ENCODE measurements at regions not wholly inside any gene's neighbourhood (a gene's known extent, or its start where the extent isn't known, plus 50 kb on each side); places are given as distances from the start of the nearest gene placed in this dataset.

- H3K4me1 Mint-ChIP-seq (ENCODE audit: low read depth) = no peaks in the 10 kb centered on the region
- H3K4me3 Mint-ChIP-seq = no peak overlapping the region
- no peak overlapping the region for H3K4me3 ChIP-seq (ENCODE audit: low read length)
- no peaks in the 10 kb centered on the region for H3K36me3 Mint-ChIP-seq (ENCODE audit: low read depth)
- H3K27ac ChIP-seq (ENCODE audit: low read depth in 1 of 2, low read length in 2 of 2) = no peak overlapping the region
- no peaks in the 10 kb centered on the region for H3K4me1 ChIP-seq (ENCODE audit: insufficient read depth, low read length)
- no peak for ATAC-seq (ENCODE audit: poor library complexity)
- H3K27me3 ChIP-seq (ENCODE audit: control insufficient read depth in 1 of 2, insufficient read depth in 2 of 2, low read length in 2 of 2) = peaks cover 0 to 2% of the 10 kb centered on the region in 2 experiments
- intact Hi-C loops (cut with DNase I, micrococcal nuclease) = no loop called here
- H3K9me3 ChIP-seq (ENCODE audit: control insufficient read depth in 1 of 2, insufficient read depth in 1 of 2, low read length in 2 of 2) = peaks cover 0 to 7% of the 10 kb centered on the region in 2 experiments
- no peak for DNase-seq
- H3K36me3 ChIP-seq (ENCODE audit: insufficient read depth, low read length) = no peaks in the 10 kb centered on the region
- H3K27me3 Mint-ChIP-seq = peaks cover under 1% of the 10 kb centered on the region
- TF ChIP-seq CTCF (IDR thresholded peaks at IDR 0.05) = no peak
- POLR2A ChIA-PET = no interaction called here
- CTCF ChIA-PET = no interaction called here
- no peaks in the 10 kb centered on the region for H3K9me3 Mint-ChIP-seq
- no peak overlapping the region for H3K27ac Mint-ChIP-seq
These were observed 223.7 kb downstream of the CXCL12 start for GRCh38 chr10:44161184-44161583.

GRCh38 chr10:44157574-44157973 is 227.3 kb downstream of the CXCL12 start:
- TF ChIP-seq CTCF (IDR thresholded peaks at IDR 0.05) = no peak
- H3K9me3 Mint-ChIP-seq = no peaks in the 10 kb centered on the region
- H3K4me3 ChIP-seq (ENCODE audit: low read length) = no peak overlapping the region
- H3K27ac Mint-ChIP-seq = no peak overlapping the region
- H3K27ac ChIP-seq (ENCODE audit: low read depth in 1 of 2, low read length in 2 of 2) = no peak overlapping the region
- H3K27me3 ChIP-seq (ENCODE audit: control insufficient read depth in 1 of 2, insufficient read depth in 2 of 2, low read length in 2 of 2) = peaks cover 0 to 2% of the 10 kb centered on the region in 2 experiments
- no peaks in the 10 kb centered on the region for H3K4me1 ChIP-seq (ENCODE audit: insufficient read depth, low read length)
- H3K4me3 Mint-ChIP-seq = no peak overlapping the region
- intact Hi-C loops (cut with DNase I, micrococcal nuclease) = no loop called here
- H3K4me1 Mint-ChIP-seq (ENCODE audit: low read depth) = no peaks in the 10 kb centered on the region
- H3K27me3 Mint-ChIP-seq = peaks cover under 1% of the 10 kb centered on the region
- H3K36me3 Mint-ChIP-seq (ENCODE audit: low read depth) = no peaks in the 10 kb centered on the region
- no peak for ATAC-seq (ENCODE audit: poor library complexity)
- peaks cover 0 to 7% of the 10 kb centered on the region in 2 experiments for H3K9me3 ChIP-seq (ENCODE audit: control insufficient read depth in 1 of 2, insufficient read depth in 1 of 2, low read length in 2 of 2)
- DNase-seq = no peak
- ChIA-PET POLR2A (no interaction called here), CTCF (no interaction called here)
- no peaks in the 10 kb centered on the region for H3K36me3 ChIP-seq (ENCODE audit: insufficient read depth, low read length)

GRCh38 chr10:44154956-44155355 is 229.9 kb downstream of the CXCL12 start:
- H3K27me3 ChIP-seq (ENCODE audit: control insufficient read depth in 1 of 2, insufficient read depth in 2 of 2, low read length in 2 of 2) = peaks cover 0 to 2% of the 10 kb centered on the region in 2 experiments
- intact Hi-C loops (cut with DNase I, micrococcal nuclease) = no loop called here
- no peaks in the 10 kb centered on the region for H3K4me1 Mint-ChIP-seq (ENCODE audit: low read depth)
- H3K27me3 Mint-ChIP-seq = peaks cover 16% of the 10 kb centered on the region
- H3K4me3 ChIP-seq (ENCODE audit: low read length) = no peak overlapping the region
- no peak overlapping the region for H3K4me3 Mint-ChIP-seq
- peaks cover 0 to 13% of the 10 kb centered on the region in 2 experiments for H3K9me3 ChIP-seq (ENCODE audit: control insufficient read depth in 1 of 2, insufficient read depth in 1 of 2, low read length in 2 of 2)
- peaks cover 5% of the 10 kb centered on the region for H3K9me3 Mint-ChIP-seq
- H3K36me3 ChIP-seq (ENCODE audit: insufficient read depth, low read length) = no peaks in the 10 kb centered on the region
- POLR2A ChIA-PET = no interaction called here
- no peak overlapping the region for H3K27ac Mint-ChIP-seq
- no peak overlapping the region for H3K27ac ChIP-seq (ENCODE audit: low read depth in 1 of 2, low read length in 2 of 2)
- no peak for TF ChIP-seq CTCF (IDR thresholded peaks at IDR 0.05)
- ATAC-seq (ENCODE audit: poor library complexity) = no peak
- no peaks in the 10 kb centered on the region for H3K4me1 ChIP-seq (ENCODE audit: insufficient read depth, low read length)
- CTCF ChIA-PET = no interaction called here
- DNase-seq = no peak
- no peaks in the 10 kb centered on the region for H3K36me3 Mint-ChIP-seq (ENCODE audit: low read depth)

Measured in CD4-positive, alpha-beta T cell (primary cell).